ENCODE measurements at regions not wholly inside any gene's neighbourhood (a gene's known extent, or its start where the extent isn't known, plus 50 kb on each side); places are given as distances from the start of the nearest gene placed in this dataset.

DNA sequence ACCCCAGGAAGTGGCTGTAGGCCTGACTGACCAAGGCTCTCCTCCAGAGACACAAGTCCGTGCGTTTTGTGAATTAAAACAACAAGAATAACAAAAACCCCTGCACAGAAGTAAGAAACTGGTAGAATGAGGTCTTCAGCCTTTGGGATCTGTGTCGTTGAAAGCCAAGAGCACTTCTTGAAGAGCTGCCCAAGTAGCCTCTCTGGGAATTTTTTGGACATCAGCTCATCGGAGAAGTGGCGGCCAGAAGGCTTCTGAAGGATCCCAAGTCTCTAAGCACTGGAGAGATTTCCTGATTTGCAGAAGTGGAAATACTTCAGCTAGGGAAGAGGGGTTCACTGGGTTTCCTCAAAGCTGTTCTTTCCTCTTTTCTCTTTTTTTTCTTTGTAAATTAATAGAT is 100.4 kb upstream of the ZNF536 start:
- Histone ChIP-seq H3K4me1 (ENCODE audit: control insufficient read depth in 2 of 2, insufficient read depth in 2 of 2, low read length in 2 of 2) (no peaks in the 10 kb centered on the region), H3K27me3 (ENCODE audit: control insufficient read depth in 2 of 2, insufficient read depth in 1 of 2, low read length in 1 of 2) (no peaks in the 10 kb centered on the region), H3K4me3 (ENCODE audit: low read length in 2 of 2) (no peak overlapping the region), H3K9me3 (ENCODE audit: control insufficient read depth in 2 of 2, insufficient read depth in 1 of 2, low read length in 1 of 2) (no peaks in the 10 kb centered on the region), H3K27ac (ENCODE audit: low read depth in 1 of 2, low read length in 1 of 2) (no peak overlapping the region), H3K36me3 (ENCODE audit: control insufficient read depth in 2 of 2, insufficient read depth in 2 of 2, low read length in 1 of 2) (no peaks in the 10 kb centered on the region)
- WGBS, result 90% methylated on average over 5 of the region's 5 CpGs
- no peak for DNase-seq (ENCODE audit: low read depth in 6 of 9, low spot score in 9 of 9)

DNA sequence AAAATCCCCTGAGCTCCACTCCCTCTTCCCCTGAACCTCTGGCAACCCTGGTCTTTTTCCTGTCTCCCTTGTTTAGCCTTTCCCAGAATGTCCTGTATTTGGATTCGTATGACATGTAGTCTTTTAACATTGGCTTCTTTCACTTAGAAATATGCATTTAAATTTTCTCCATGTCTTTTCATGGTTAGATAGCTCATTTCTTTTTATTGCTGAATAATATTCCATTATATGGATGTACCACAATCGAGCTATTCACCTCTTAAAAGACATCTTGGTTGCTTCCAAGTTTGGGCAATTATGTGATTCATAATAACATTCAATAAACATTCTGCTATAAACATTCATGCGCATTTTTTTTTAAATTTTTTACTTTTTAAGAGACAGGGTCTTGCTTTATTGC is 99.6 kb upstream of the ZNF536 start:
- no peak for DNase-seq (ENCODE audit: low read depth in 6 of 9, low spot score in 9 of 9)
- no peaks in the 10 kb centered on the region for H3K9me3 ChIP-seq (ENCODE audit: control insufficient read depth in 2 of 2, insufficient read depth in 1 of 2, low read length in 1 of 2)
- no peaks in the 10 kb centered on the region for H3K27me3 ChIP-seq (ENCODE audit: control insufficient read depth in 2 of 2, insufficient read depth in 1 of 2, low read length in 1 of 2)
- H3K27ac ChIP-seq (ENCODE audit: low read depth in 1 of 2, low read length in 1 of 2), result no peak overlapping the region
- 90% methylated on average over 3 of the region's 3 CpGs for WGBS
- no peaks in the 10 kb centered on the region for H3K4me1 ChIP-seq (ENCODE audit: control insufficient read depth in 2 of 2, insufficient read depth in 2 of 2, low read length in 2 of 2)
- no peak overlapping the region for H3K4me3 ChIP-seq (ENCODE audit: low read length in 2 of 2)
- H3K36me3 ChIP-seq (ENCODE audit: control insufficient read depth in 2 of 2, insufficient read depth in 2 of 2, low read length in 1 of 2), result no peaks in the 10 kb centered on the region

DNA sequence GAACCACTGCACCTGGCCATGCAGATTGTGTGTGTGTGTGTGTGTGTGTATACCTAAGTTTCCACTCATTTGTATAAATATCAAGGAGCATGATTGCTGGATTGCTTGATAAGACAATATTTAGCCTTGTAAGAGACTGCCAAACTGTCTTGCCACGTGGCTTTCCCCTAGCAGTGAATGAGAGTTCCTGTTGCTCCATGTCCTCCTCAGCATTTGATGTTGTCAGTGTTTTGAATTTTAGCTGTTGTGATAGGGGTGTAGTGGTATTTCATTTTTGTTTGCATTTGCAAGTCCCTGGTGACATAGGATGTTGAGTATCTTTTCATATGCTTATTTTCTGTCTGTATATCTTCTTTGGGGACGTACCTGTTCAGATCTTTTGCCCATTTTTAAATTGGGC is 99.0 kb upstream of the ZNF536 start:
- DNase-seq (ENCODE audit: low read depth in 6 of 9, low spot score in 9 of 9), result no peak
- Histone ChIP-seq H3K4me3 (ENCODE audit: low read length in 2 of 2) (no peak overlapping the region), H3K36me3 (ENCODE audit: control insufficient read depth in 2 of 2, insufficient read depth in 2 of 2, low read length in 1 of 2) (no peaks in the 10 kb centered on the region), H3K27ac (ENCODE audit: low read depth in 1 of 2, low read length in 1 of 2) (no peak overlapping the region), H3K27me3 (ENCODE audit: control insufficient read depth in 2 of 2, insufficient read depth in 1 of 2, low read length in 1 of 2) (no peaks in the 10 kb centered on the region), H3K9me3 (ENCODE audit: control insufficient read depth in 2 of 2, insufficient read depth in 1 of 2, low read length in 1 of 2) (no peaks in the 10 kb centered on the region), H3K4me1 (ENCODE audit: control insufficient read depth in 2 of 2, insufficient read depth in 2 of 2, low read length in 2 of 2) (no peaks in the 10 kb centered on the region)
- 71% methylated on average over 2 of the region's 2 CpGs for WGBS

DNA sequence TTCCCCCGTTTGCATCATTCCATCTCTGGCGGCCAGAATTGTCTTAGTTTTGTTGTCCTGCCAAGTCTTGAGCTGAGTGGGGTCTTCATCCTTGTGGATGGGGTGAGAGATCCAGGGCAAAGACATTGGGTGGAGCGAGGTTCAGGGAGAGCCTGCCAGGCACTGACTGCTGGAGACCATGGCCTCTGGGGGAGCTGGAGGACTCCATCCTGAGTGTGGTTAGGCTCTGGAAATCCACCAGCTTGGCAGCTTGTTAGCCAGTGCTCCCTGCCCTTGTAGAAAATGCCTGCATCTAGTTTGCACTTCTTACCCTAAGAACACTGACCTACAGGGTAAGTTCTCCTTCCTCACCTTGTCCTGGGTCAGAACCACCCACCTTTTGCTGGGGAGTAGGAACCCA is 97.2 kb upstream of the ZNF536 start:
- H3K4me3 ChIP-seq (ENCODE audit: low read length in 2 of 2), result no peak overlapping the region
- H3K36me3 ChIP-seq (ENCODE audit: control insufficient read depth in 2 of 2, insufficient read depth in 2 of 2, low read length in 1 of 2), result no peaks in the 10 kb centered on the region
- H3K4me1 ChIP-seq (ENCODE audit: control insufficient read depth in 2 of 2, insufficient read depth in 2 of 2, low read length in 2 of 2), result no peaks in the 10 kb centered on the region
- DNase-seq (ENCODE audit: low read depth in 6 of 9, low spot score in 9 of 9), result no peak
- no peaks in the 10 kb centered on the region for H3K9me3 ChIP-seq (ENCODE audit: control insufficient read depth in 2 of 2, insufficient read depth in 1 of 2, low read length in 1 of 2)
- H3K27me3 ChIP-seq (ENCODE audit: control insufficient read depth in 2 of 2, insufficient read depth in 1 of 2, low read length in 1 of 2), result no peaks in the 10 kb centered on the region
- WGBS, result 93% methylated on average over 3 of the region's 3 CpGs
- no peak overlapping the region for H3K27ac ChIP-seq (ENCODE audit: low read depth in 1 of 2, low read length in 1 of 2)

DNA sequence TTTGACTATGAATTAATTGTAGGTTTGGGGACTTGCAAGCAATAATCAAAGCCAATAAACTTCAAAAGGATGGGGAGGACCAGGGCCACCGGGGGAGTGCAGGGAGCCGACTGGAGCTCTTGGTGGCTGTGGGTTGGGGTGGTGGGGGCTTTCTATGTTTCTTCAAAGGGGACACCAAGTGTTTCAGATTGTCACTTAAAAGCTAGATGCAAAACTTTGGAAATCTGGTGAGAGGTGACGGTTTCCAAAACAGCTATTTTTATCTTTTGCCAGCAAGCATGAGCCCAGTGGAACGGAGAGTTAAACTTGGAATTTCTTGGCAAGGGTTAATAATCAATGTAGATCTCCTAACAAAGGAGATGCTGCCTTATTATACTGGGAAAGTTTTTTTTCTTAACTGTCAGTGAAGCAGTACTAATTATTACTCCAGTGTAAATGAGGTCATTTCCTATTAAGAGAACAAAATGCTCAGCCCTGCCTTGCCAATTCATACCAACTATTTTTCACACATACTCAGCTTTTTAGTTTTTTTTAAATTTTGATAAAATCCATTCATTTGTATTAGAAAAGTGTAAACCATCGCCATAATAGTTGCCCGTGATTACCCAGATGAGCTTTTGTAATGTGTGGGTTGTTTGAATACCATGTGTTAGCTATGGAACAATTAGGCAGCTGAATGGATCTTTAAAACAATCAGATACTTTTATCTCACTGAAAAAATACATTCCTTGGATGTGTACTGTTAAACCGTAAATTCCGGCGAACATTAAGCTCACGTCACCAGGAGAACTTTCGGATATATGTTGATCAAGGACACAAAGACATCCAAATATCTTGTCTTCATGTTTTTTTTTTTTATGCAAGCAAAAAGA is 95.9 kb upstream of the ZNF536 start:
- H3K36me3 ChIP-seq (ENCODE audit: control insufficient read depth in 2 of 2, insufficient read depth in 2 of 2, low read length in 1 of 2), result no peaks in the 10 kb centered on the region
- H3K4me1 ChIP-seq (ENCODE audit: control insufficient read depth in 2 of 2, insufficient read depth in 2 of 2, low read length in 2 of 2), result no peaks in the 10 kb centered on the region
- H3K27me3 ChIP-seq (ENCODE audit: control insufficient read depth in 2 of 2, insufficient read depth in 1 of 2, low read length in 1 of 2), result no peaks in the 10 kb centered on the region
- 68% methylated on average over 11 of the region's 11 CpGs for WGBS
- H3K9me3 ChIP-seq (ENCODE audit: control insufficient read depth in 2 of 2, insufficient read depth in 1 of 2, low read length in 1 of 2), result no peaks in the 10 kb centered on the region
- DNase-seq (ENCODE audit: low read depth in 6 of 9, low spot score in 9 of 9), result no peak
- H3K27ac ChIP-seq (ENCODE audit: low read depth in 1 of 2, low read length in 1 of 2), result no peak overlapping the region
- no peak overlapping the region for H3K4me3 ChIP-seq (ENCODE audit: low read length in 2 of 2)

DNA sequence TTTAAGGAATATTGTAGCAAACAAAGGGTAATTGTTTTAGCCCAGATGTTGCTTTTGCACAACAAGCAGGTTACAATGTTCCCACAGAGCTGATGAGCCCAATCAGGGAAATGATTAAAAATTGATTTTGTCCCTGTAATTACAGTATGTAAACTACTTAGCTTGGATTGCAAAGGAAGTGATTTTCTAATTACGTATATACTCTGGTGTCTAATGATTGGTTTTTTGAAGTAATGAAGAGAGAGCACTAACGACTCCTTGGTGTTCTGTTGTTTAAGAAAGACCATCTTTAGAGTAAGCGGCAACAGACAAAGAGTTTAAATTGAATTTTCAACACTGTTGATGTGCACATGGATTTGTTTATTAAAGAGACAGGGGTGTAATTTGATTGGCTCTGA is 95.3 kb upstream of the ZNF536 start:
- Histone ChIP-seq H3K27ac (ENCODE audit: low read depth in 1 of 2, low read length in 1 of 2) (no peak overlapping the region), H3K9me3 (ENCODE audit: control insufficient read depth in 2 of 2, insufficient read depth in 1 of 2, low read length in 1 of 2) (no peaks in the 10 kb centered on the region), H3K4me3 (ENCODE audit: low read length in 2 of 2) (no peak overlapping the region), H3K4me1 (ENCODE audit: control insufficient read depth in 2 of 2, insufficient read depth in 2 of 2, low read length in 2 of 2) (no peaks in the 10 kb centered on the region), H3K36me3 (ENCODE audit: control insufficient read depth in 2 of 2, insufficient read depth in 2 of 2, low read length in 1 of 2) (no peaks in the 10 kb centered on the region), H3K27me3 (ENCODE audit: control insufficient read depth in 2 of 2, insufficient read depth in 1 of 2, low read length in 1 of 2) (no peaks in the 10 kb centered on the region)
- DNase-seq (ENCODE audit: low read depth in 6 of 9, low spot score in 9 of 9), result no peak
- WGBS, result 74% methylated on average over 3 of the region's 3 CpGs

DNA sequence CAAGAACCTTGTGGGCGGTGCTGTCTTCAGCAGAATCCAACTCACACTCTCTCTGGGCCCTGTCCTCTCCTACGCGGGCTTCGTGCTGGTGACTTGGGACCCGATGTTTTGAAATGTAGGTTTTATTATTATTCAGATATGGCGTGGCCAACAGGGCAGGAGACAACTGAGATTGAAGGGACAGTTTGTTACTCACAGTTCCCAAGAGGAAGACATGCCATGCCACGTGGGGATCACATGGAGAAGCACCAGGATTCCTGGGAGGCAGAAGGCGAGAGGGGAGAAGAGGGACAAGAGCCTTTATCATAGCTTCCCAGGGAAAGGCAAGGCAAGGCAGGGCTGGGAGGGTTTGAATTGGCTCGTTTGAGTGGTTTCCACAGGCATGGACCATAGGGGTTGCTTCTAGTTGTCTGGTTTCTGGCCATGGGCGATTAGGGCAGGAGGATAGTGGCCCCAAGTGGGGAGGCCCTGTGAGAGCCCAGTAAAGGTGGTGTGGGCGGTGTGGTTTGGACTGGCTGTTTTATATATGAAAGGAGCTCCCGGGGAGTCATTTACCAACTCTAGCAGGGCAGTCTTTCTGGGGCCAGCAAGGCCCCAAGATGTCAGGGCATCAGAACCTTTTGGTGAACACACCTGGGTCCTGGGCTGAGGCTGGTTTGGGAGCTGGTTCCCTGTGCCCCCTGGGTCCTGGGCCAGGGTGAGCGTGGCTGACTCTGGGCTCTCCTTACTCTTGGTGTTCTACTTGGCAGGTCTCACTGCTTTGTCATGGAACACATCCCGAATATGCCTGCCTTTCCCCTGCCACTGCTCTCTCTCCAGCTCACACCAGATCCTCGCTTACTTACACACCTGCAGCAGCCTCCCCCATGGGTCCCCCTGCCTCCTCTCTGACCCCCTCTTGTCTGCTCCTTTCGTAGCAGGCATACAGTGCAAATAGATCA is 94.0 kb upstream of the ZNF536 start:
- WGBS, result 88% methylated on average over 16 of the region's 16 CpGs
- no peaks in the 10 kb centered on the region for H3K36me3 ChIP-seq (ENCODE audit: control insufficient read depth in 2 of 2, insufficient read depth in 2 of 2, low read length in 1 of 2)
- H3K9me3 ChIP-seq (ENCODE audit: control insufficient read depth in 2 of 2, insufficient read depth in 1 of 2, low read length in 1 of 2), result no peaks in the 10 kb centered on the region
- DNase-seq (ENCODE audit: low read depth in 6 of 9, low spot score in 9 of 9), result no peak
- H3K4me1 ChIP-seq (ENCODE audit: control insufficient read depth in 2 of 2, insufficient read depth in 2 of 2, low read length in 2 of 2), result no peaks in the 10 kb centered on the region
- H3K4me3 ChIP-seq (ENCODE audit: low read length in 2 of 2), result no peak overlapping the region
- H3K27ac ChIP-seq (ENCODE audit: low read depth in 1 of 2, low read length in 1 of 2), result no peak overlapping the region
- H3K27me3 ChIP-seq (ENCODE audit: control insufficient read depth in 2 of 2, insufficient read depth in 1 of 2, low read length in 1 of 2), result no peaks in the 10 kb centered on the region

DNA sequence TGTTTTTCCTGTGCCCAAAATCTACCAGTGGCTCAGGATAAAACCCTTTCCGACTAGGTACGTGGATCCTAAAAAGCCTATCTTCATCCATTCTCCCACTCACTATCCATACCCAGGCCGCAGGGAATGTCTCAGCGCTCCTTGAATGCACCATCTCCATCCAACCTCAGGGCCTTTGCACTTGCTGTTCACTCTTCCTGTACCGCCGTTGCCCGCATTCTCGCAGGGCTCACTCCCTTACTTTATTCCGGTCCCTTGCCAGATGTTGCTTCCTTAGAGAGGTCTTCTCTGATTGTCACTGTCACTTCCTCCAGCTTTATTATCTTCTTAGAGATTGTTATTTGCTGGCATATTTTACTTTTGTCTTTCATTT is 93.3 kb upstream of the ZNF536 start:
- H3K4me1 ChIP-seq (ENCODE audit: control insufficient read depth in 2 of 2, insufficient read depth in 2 of 2, low read length in 2 of 2), result no peaks in the 10 kb centered on the region
- H3K27ac ChIP-seq (ENCODE audit: low read depth in 1 of 2, low read length in 1 of 2), result no peak overlapping the region
- 96% methylated on average over 9 of the region's 9 CpGs for WGBS
- H3K4me3 ChIP-seq (ENCODE audit: low read length in 2 of 2), result no peak overlapping the region
- no peaks in the 10 kb centered on the region for H3K27me3 ChIP-seq (ENCODE audit: control insufficient read depth in 2 of 2, insufficient read depth in 1 of 2, low read length in 1 of 2)
- H3K9me3 ChIP-seq (ENCODE audit: control insufficient read depth in 2 of 2, insufficient read depth in 1 of 2, low read length in 1 of 2), result no peaks in the 10 kb centered on the region
- no peaks in the 10 kb centered on the region for H3K36me3 ChIP-seq (ENCODE audit: control insufficient read depth in 2 of 2, insufficient read depth in 2 of 2, low read length in 1 of 2)
- no peak for DNase-seq (ENCODE audit: low read depth in 6 of 9, low spot score in 9 of 9)

DNA sequence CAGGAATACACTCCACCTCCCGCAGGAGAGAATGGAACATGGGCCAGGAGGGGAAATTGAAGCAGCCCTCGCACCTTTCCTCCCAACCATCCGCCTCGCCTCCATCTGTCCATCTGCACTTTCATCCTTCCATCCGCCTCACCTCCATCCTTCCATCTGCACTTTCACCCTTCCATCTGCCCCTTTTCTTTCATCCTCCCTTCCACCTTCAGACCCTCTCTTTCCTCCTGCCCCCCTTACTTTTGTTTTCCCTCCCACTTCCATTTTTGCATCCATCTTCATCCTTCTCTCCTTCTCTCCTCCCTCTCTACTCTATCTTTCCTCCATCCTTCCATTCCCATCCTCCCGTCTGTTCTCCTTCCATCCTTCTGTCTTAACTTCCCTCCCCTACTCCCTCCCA is 92.2 kb upstream of the ZNF536 start:
- Histone ChIP-seq H3K4me1 (ENCODE audit: control insufficient read depth in 2 of 2, insufficient read depth in 2 of 2, low read length in 2 of 2) (no peaks in the 10 kb centered on the region), H3K4me3 (ENCODE audit: low read length in 2 of 2) (no peak overlapping the region), H3K36me3 (ENCODE audit: control insufficient read depth in 2 of 2, insufficient read depth in 2 of 2, low read length in 1 of 2) (no peaks in the 10 kb centered on the region), H3K27ac (ENCODE audit: low read depth in 1 of 2, low read length in 1 of 2) (no peak overlapping the region), H3K27me3 (ENCODE audit: control insufficient read depth in 2 of 2, insufficient read depth in 1 of 2, low read length in 1 of 2) (no peaks in the 10 kb centered on the region), H3K9me3 (ENCODE audit: control insufficient read depth in 2 of 2, insufficient read depth in 1 of 2, low read length in 1 of 2) (no peaks in the 10 kb centered on the region)
- DNase-seq (ENCODE audit: low read depth in 6 of 9, low spot score in 9 of 9), result no peak
- WGBS, result 86% methylated on average over 6 of the region's 6 CpGs

Data from thymus (tissue), 11 donors.